Transverse colon (tissue), 4 donors: ENCODE measurements at regions not wholly inside any gene's neighbourhood (a gene's known extent, or its start where the extent isn't known, plus 50 kb on each side); places are given as distances from the start of the nearest gene placed in this dataset.

ENCODE experiments used
- DNase-seq: peaks from one replicate; pipeline ENCODE4 v3.0.0-alpha.2; 2019
- H3K27ac ChIP-seq, 4 donors: fragments of 200-600 bp; sonication (generic); 2 replicates each; pipeline ENCODE4 v1.5.1; 2016 to 2018; ENCODE audit warnings: inconsistent platforms in 4 of 4
- H3K27me3 ChIP-seq: fragments of 200-600 bp; sonication (generic); 2 replicates; pipeline ENCODE4 v1.5.1; 2017; ENCODE audit warnings: inconsistent platforms
- H3K36me3 ChIP-seq, 4 donors: fragments of 200-600 bp; sonication (generic); 2 replicates each; pipeline ENCODE4 v1.5.1; 2017 to 2019; ENCODE audit warnings: inconsistent platforms in 4 of 4
- H3K4me1 ChIP-seq, 4 donors: fragments of 200-600 bp; sonication (generic); 2 replicates each; pipeline ENCODE4 v1.5.1; 2017 to 2020; ENCODE audit warnings: inconsistent platforms in 4 of 4
- H3K4me3 ChIP-seq, 4 donors: fragments of 200-600 bp; sonication (generic); 1 replicate in 1 of 4; 2 replicates in 3 of 4; pipeline versions ENCODE4 v1.5.1 to v1.6.1; 2017 to 2019; ENCODE audit warnings: inconsistent platforms in 4 of 4
- H3K9me3 ChIP-seq, 2 donors: fragments of 200-600 bp; sonication (generic); 2 replicates each; pipeline ENCODE4 v1.5.1; 2017 to 2019; ENCODE audit warnings: inconsistent platforms in 2 of 2
- EP300 ChIP-seq: sonication (generic); formaldehyde crosslinking; IDR thresholded peaks from one replicate; pipeline ENCODE4 v1.6.1; 2017; ENCODE audit warnings: antibody characterized with exemption, low read depth
- POLR2A ChIP-seq: fragments of 450-650 bp; IDR thresholded peaks from one replicate; pipeline ENCODE4 v1.6.1; 2016; ENCODE audit warnings: antibody characterized with exemption, mild to moderate bottlenecking, moderate library complexity
- POLR2AphosphoS5 ChIP-seq, 3 donors: sonication (generic); formaldehyde crosslinking; IDR thresholded peaks; one replicate each; pipeline ENCODE4 v1.6.1; 2016; ENCODE audit warnings: antibody characterized with exemption in 3 of 3
- WGBS, 2 donors: methylation state at CpG; one replicate each; pipeline ENCODE4 v1.1.5; 2018; ENCODE audit warnings: low coverage in 1 of 2; 5-methylcytosine and 5-hydroxymethylcytosine counted together
- in situ Hi-C, 4 donors: fragments of 200-750 bp; cut with MboI; loops; one replicate each; pipeline versions ENCODE4 v1.15.0 to v1.15.1; 2017; ENCODE audit warnings: low sequenced_read_pairs in 3 of 4, low pct_ligation_motif_present in 1 of 4, low pct_unique_long_range_greater_than_20kb in 1 of 4
- intact Hi-C: fragments of 100-400 bp; cut with DNase I; formaldehyde crosslinking; loops from one replicate; pipeline ENCODE4 v1.15.1; 2023; ENCODE audit warnings: low total_unique reads
- TF ChIP-seq, protein P1 (sequence below), 5 experiments: fragments of 200-600 bp in 3 of 5; fragments of 450-650 bp in 2 of 5; sonication (generic) in 3 of 5; IDR thresholded peaks; 1 replicate in 2 of 5; 2 replicates in 3 of 5; pipeline ENCODE4 v1.5.1; 2016 to 2017; ENCODE audit warnings: antibody characterized with exemption in 5 of 5, inconsistent platforms in 3 of 5, mild to moderate bottlenecking in 2 of 5, moderate library complexity in 1 of 5

DNA sequence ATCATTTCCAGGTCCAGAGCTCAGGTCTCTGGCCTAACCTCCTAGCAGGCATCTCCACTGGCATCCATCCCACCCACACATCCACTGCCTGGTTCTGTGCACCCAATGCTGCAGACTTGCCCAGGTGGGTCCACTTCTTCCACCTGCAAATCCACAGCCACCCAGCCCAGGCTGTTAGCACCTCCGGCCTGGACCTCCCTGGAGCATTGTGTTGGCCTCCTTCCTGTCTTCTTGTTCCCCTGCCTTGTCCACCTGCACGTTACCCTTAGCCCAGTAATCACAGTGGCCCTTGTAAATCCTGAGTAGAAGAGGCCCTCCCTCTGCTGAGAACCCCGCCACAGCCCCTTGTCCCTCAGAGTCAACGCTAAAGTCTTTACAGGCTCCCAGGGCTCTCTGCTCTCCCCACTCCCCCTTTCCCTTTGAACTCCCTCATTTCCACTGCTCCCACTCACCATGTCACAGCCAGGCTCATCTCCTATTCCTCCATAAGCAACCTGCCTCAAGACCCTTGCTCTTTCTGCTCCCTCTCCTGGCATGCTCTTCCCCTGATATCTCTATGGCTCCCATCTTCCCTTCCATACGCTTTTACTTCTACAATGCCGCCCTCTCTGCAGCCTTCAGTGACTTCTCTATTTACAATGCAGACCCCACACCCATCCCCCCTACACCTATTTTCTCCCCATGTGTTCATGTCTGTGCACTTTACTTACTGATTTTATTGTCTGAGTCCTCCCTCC is 288.8 kb downstream of the FOXL1 start:
- DNase-seq = no peak
- no peak overlapping the region for H3K27ac ChIP-seq
- H3K4me1 ChIP-seq = peaks cover 0 to 3% (median 0%) of the 10 kb centered on the region in 4 donors
- TF ChIP-seq POLR2A (no peak), POLR2AphosphoS5 (IDR thresholded peaks at IDR 0.05) (no peak), EP300 (no peak)
- TF ChIP-seq, protein P1, sequence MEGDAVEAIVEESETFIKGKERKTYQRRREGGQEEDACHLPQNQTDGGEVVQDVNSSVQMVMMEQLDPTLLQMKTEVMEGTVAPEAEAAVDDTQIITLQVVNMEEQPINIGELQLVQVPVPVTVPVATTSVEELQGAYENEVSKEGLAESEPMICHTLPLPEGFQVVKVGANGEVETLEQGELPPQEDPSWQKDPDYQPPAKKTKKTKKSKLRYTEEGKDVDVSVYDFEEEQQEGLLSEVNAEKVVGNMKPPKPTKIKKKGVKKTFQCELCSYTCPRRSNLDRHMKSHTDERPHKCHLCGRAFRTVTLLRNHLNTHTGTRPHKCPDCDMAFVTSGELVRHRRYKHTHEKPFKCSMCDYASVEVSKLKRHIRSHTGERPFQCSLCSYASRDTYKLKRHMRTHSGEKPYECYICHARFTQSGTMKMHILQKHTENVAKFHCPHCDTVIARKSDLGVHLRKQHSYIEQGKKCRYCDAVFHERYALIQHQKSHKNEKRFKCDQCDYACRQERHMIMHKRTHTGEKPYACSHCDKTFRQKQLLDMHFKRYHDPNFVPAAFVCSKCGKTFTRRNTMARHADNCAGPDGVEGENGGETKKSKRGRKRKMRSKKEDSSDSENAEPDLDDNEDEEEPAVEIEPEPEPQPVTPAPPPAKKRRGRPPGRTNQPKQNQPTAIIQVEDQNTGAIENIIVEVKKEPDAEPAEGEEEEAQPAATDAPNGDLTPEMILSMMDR (IDR thresholded peaks at IDR 0.05) = no peak
- in situ Hi-C loops (loop anchor here in 1 of 4 donors (25.0 kb wide), 1 partner anchor 420 kb away; no protein-coding TSS in a partner anchor), intact Hi-C loops (no loop called here)
- peaks cover 6% of the 10 kb centered on the region for H3K27me3 ChIP-seq
- H3K4me3 ChIP-seq = no peak overlapping the region
- 84 to 89% methylated on average over 5 to 6 of the region's 6 CpGs for WGBS, 2 donors
- H3K9me3 ChIP-seq = no peaks in the 10 kb centered on the region
- H3K36me3 ChIP-seq = no peaks in the 10 kb centered on the region

DNA sequence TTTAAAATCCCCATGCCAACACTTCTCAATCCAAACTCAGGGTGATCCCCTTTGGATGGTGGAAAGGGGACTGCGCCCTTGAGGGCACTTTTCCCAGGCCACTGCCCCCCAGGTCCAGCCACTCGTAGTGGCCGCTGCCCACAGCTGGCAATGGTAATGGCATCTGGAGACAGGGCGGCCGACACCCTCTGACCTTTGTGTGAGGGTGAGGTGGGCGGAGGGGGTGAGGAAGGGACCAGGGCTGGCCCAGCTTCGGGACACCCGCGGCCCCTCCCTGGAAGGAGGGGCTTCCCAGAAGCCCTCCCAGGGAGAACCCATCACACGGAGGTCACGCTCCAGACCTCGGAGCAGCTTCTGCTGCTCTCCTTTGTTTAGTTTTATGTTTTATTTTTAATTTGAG is 289.7 kb downstream of the FOXL1 start:
- 75% methylated on average over 12 of the region's 12 CpGs; no CpG with 5 or more reads in 1 of the 2 donors for WGBS, 2 donors
- intact Hi-C loops = no loop called here

GRCh38 chr16:86868786-86869185 is 290.4 kb downstream of the FOXL1 start:
- peaks cover 0 to 3% (median 0%) of the 10 kb centered on the region in 4 donors for H3K4me1 ChIP-seq
- in situ Hi-C loops = loop anchor here in 1 of 4 donors (25.0 kb wide), 1 partner anchor 419 kb away; no protein-coding TSS in a partner anchor
- H3K27ac ChIP-seq = no peak overlapping the region
- no peak for DNase-seq
- H3K36me3 ChIP-seq = no peaks in the 10 kb centered on the region
- H3K4me3 ChIP-seq = no peak overlapping the region
- TF ChIP-seq, protein P1 (IDR thresholded peaks at IDR 0.05) = no peak
- TF ChIP-seq POLR2AphosphoS5 (IDR thresholded peaks at IDR 0.05) = no peak
- no peak for TF ChIP-seq POLR2A
- peaks cover 6% of the 10 kb centered on the region for H3K27me3 ChIP-seq
- intact Hi-C loops = no loop called here
- no peaks in the 10 kb centered on the region for H3K9me3 ChIP-seq
- WGBS, 2 donors = 75 to 77% methylated on average over 4 to 11 of the region's 11 CpGs

More for the DNA sequence above, 289.7 kb downstream of the FOXL1 start:
- H3K9me3 ChIP-seq = no peaks in the 10 kb centered on the region
- H3K4me1 ChIP-seq = peaks cover 0 to 3% (median 0%) of the 10 kb centered on the region in 4 donors
- H3K4me3 ChIP-seq = no peak overlapping the region
- TF ChIP-seq, protein P1 (IDR thresholded peaks at IDR 0.05) = no peak
- TF ChIP-seq EP300 (no peak), POLR2AphosphoS5 (IDR thresholded peaks at IDR 0.05) (no peak), POLR2A (no peak)
- no peak overlapping the region for H3K27ac ChIP-seq
- in situ Hi-C loops = loop anchor here in 1 of 4 donors (25.0 kb wide), 1 partner anchor 419 kb away; no protein-coding TSS in a partner anchor
- peaks cover 6% of the 10 kb centered on the region for H3K27me3 ChIP-seq
- H3K36me3 ChIP-seq = no peaks in the 10 kb centered on the region
- no peak for DNase-seq

GRCh38 chr16:86869288-86870022 is 291.1 kb downstream of the FOXL1 start:
- no peaks in the 10 kb centered on the region for H3K36me3 ChIP-seq
- in situ Hi-C loops = loop anchor here in 1 of 4 donors (25.0 kb wide), 1 partner anchor 418 kb away; no protein-coding TSS in a partner anchor
- intact Hi-C loops = no loop called here
- WGBS, 2 donors = 86 to 97% methylated on average over 14 to 31 of the region's 32 CpGs
- no peak for TF ChIP-seq EP300
- TF ChIP-seq, protein P1 (IDR thresholded peaks at IDR 0.05) = no peak
- no peak for TF ChIP-seq POLR2AphosphoS5 (IDR thresholded peaks at IDR 0.05)
- no peak for TF ChIP-seq POLR2A
- no peak for DNase-seq
- H3K27me3 ChIP-seq = peaks cover 6% of the 10 kb centered on the region
- no peak overlapping the region for H3K4me3 ChIP-seq
- H3K27ac ChIP-seq = no peak overlapping the region
- peaks cover 0 to 3% (median 0%) of the 10 kb centered on the region in 4 donors for H3K4me1 ChIP-seq
- H3K9me3 ChIP-seq = no peaks in the 10 kb centered on the region
